CD4-positive, alpha-beta T cell (primary cell): ENCODE measurements at regions not wholly inside any gene's neighbourhood (a gene's known extent, or its start where the extent isn't known, plus 50 kb on each side); places are given as distances from the start of the nearest gene placed in this dataset.

ENCODE experiments used
- ATAC-seq: fragments of 200-7000 bp; cut with Tn5 transposase; one replicate; pipeline ENCODE4 v1.10.0; 2022; ENCODE audit warnings: mild to moderate bottlenecking; ENCODE audit not compliant: poor library complexity
- CTCF ChIA-PET: fragments of 350-600 bp; sonication (Branson Sonifier 250); formaldehyde crosslinking; loops from one replicate; lab custom pipeline; 2021; ENCODE audit warnings: antibody characterized with exemption, inconsistent platforms; lab: Charles Lee
- POLR2A ChIA-PET: fragments of 350-600 bp; sonication (Branson Sonifier 250); formaldehyde crosslinking; loops from one replicate; lab custom pipeline; 2021; ENCODE audit warnings: antibody characterized with exemption, inconsistent platforms; lab: Charles Lee
- DNase-seq, 14 experiments: peaks; one replicate each; pipeline ENCODE4 v3.0.0-alpha.2; 2013 to 2020; ENCODE audit warnings: mixed read lengths in 2 of 14
- H3K27ac ChIP-seq, 2 donors: one replicate each; pipeline versions ENCODE4 v1.5.1 to v1.7.0; 2013; ENCODE audit warnings: low read length in 2 of 2, low read depth in 1 of 2, mild to moderate bottlenecking in 1 of 2
- H3K27me3 ChIP-seq, 2 experiments: 1 replicate in 1 of 2; 2 replicates in 1 of 2; pipeline versions ENCODE4 v1.6.1 to v1.7.0; 2013; ENCODE audit warnings: low read length in 2 of 2, control low read depth in 1 of 2, mild to moderate bottlenecking in 1 of 2, moderate library complexity in 1 of 2; ENCODE audit not compliant: insufficient read depth in 2 of 2, control insufficient read depth in 1 of 2
- H3K36me3 ChIP-seq: one replicate; pipeline ENCODE4 v1.6.1; 2013; ENCODE audit warnings: low read length, control low read depth; ENCODE audit not compliant: insufficient read depth
- H3K4me1 ChIP-seq: one replicate; pipeline ENCODE4 v1.6.1; 2013; ENCODE audit warnings: low read length, control low read depth; ENCODE audit not compliant: insufficient read depth
- H3K4me3 ChIP-seq: one replicate; pipeline ENCODE4 v1.5.1; 2013; ENCODE audit warnings: mild to moderate bottlenecking, low read length, moderate library complexity
- H3K9me3 ChIP-seq, 2 experiments: 1 replicate in 1 of 2; 2 replicates in 1 of 2; pipeline versions ENCODE4 v1.6.1 to v1.7.0; 2013; ENCODE audit warnings: low read length in 2 of 2, mild to moderate bottlenecking in 2 of 2, control low read depth in 1 of 2, moderate library complexity in 1 of 2; ENCODE audit not compliant: control insufficient read depth in 1 of 2, insufficient read depth in 1 of 2
- H3K27ac Mint-ChIP-seq: one replicate; pipeline ENCODE4 v1.8.0; 2020; ENCODE audit warnings: mixed read lengths
- H3K27me3 Mint-ChIP-seq: one replicate; pipeline ENCODE4 v1.8.0; 2021; ENCODE audit warnings: mixed read lengths
- H3K36me3 Mint-ChIP-seq: one replicate; pipeline ENCODE4 v1.8.0; 2021; ENCODE audit warnings: low read depth, mixed read lengths
- H3K4me1 Mint-ChIP-seq: one replicate; pipeline ENCODE4 v1.8.0; 2021; ENCODE audit warnings: low read depth, mixed read lengths
- H3K4me3 Mint-ChIP-seq: one replicate; pipeline ENCODE4 v1.8.0; 2020; ENCODE audit warnings: mild to moderate bottlenecking, mixed read lengths
- H3K9me3 Mint-ChIP-seq: one replicate; pipeline ENCODE4 v1.8.0; 2020; ENCODE audit warnings: mixed read lengths
- intact Hi-C, 2 experiments: fragments of 100-400 bp; cut with DNase I in 1 of 2; cut with micrococcal nuclease in 1 of 2; formaldehyde crosslinking; loops; one replicate each; pipeline versions ENCODE4 v1.15.1 to v1.9.0; 2023 to 2025; cut with DNase I, micrococcal nuclease
- TF ChIP-seq, protein P1 (sequence below): fragments of 200-600 bp; IDR thresholded peaks from one replicate; pipeline ENCODE4 v1.8.0; 2022; ENCODE audit warnings: antibody characterized with exemption, mild to moderate bottlenecking

- peaks cover 0 to 3% of the 10 kb centered on the region in 2 experiments for H3K9me3 ChIP-seq
- Mint-ChIP-seq H3K36me3 (no peaks in the 10 kb centered on the region), H3K4me1 (peaks cover 41% of the 10 kb centered on the region), H3K27ac (no peak overlapping the region), H3K9me3 (peaks cover 2% of the 10 kb centered on the region), H3K4me3 (no peak overlapping the region), H3K27me3 (no peaks in the 10 kb centered on the region)
- ChIA-PET POLR2A (interaction anchor here (0.9 kb wide), 1 partner anchor 8 kb away, joined by 3 read pairs; no protein-coding TSS in a partner anchor), CTCF (no interaction called here)
- intact Hi-C loops = loop anchor here (5.0 to 10.0 kb wide), 2 partner anchors 285 to 288 kb away; partner anchors contain the start of gene EGR2 (in 2 of the 2)
- ATAC-seq (no peak), DNase-seq (no peak)
- TF ChIP-seq, protein P1, sequence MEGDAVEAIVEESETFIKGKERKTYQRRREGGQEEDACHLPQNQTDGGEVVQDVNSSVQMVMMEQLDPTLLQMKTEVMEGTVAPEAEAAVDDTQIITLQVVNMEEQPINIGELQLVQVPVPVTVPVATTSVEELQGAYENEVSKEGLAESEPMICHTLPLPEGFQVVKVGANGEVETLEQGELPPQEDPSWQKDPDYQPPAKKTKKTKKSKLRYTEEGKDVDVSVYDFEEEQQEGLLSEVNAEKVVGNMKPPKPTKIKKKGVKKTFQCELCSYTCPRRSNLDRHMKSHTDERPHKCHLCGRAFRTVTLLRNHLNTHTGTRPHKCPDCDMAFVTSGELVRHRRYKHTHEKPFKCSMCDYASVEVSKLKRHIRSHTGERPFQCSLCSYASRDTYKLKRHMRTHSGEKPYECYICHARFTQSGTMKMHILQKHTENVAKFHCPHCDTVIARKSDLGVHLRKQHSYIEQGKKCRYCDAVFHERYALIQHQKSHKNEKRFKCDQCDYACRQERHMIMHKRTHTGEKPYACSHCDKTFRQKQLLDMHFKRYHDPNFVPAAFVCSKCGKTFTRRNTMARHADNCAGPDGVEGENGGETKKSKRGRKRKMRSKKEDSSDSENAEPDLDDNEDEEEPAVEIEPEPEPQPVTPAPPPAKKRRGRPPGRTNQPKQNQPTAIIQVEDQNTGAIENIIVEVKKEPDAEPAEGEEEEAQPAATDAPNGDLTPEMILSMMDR = no peak
- H3K27me3 ChIP-seq = no peaks in the 10 kb centered on the region
- no peaks in the 10 kb centered on the region for H3K36me3 ChIP-seq
- no peak overlapping the region for H3K4me3 ChIP-seq
- H3K27ac ChIP-seq = no peak overlapping the region
- peaks cover 34% of the 10 kb centered on the region for H3K4me1 ChIP-seq
These were observed 155.2 kb downstream of the ZNF365 start for GRCh38 chr10:62529396-62529795.

- no peaks in the 10 kb centered on the region for H3K27me3 ChIP-seq
- ChIA-PET CTCF (no interaction called here), POLR2A (no interaction called here)
- no peak overlapping the region for H3K27ac Mint-ChIP-seq
- intact Hi-C loops = no loop called here
- H3K27me3 Mint-ChIP-seq = no peaks in the 10 kb centered on the region
- H3K4me3 ChIP-seq = no peak overlapping the region
- H3K4me3 Mint-ChIP-seq = no peak overlapping the region
- peaks cover 9% of the 10 kb centered on the region for H3K4me1 ChIP-seq
- H3K4me1 Mint-ChIP-seq = peaks cover 10% of the 10 kb centered on the region
- no peak for DNase-seq
- TF ChIP-seq, protein P1 = no peak
- H3K9me3 Mint-ChIP-seq = no peaks in the 10 kb centered on the region
- no peak overlapping the region for H3K27ac ChIP-seq
- no peaks in the 10 kb centered on the region for H3K36me3 ChIP-seq
- no peak for ATAC-seq
- H3K9me3 ChIP-seq = no peaks in the 10 kb centered on the region
- no peaks in the 10 kb centered on the region for H3K36me3 Mint-ChIP-seq
These were observed 159.9 kb downstream of the ZNF365 start for GRCh38 chr10:62534031-62534430.

GRCh38 chr10:62538606-62539005, 164.4 kb downstream of the ZNF365 start:
- ChIA-PET CTCF (no interaction called here), POLR2A (no interaction called here)
- no peaks in the 10 kb centered on the region for H3K4me1 Mint-ChIP-seq
- no peak overlapping the region for H3K27ac ChIP-seq
- no peak overlapping the region for H3K4me3 ChIP-seq
- H3K27me3 Mint-ChIP-seq = no peaks in the 10 kb centered on the region
- DNase-seq = no peak
- no peaks in the 10 kb centered on the region for H3K9me3 ChIP-seq
- no peaks in the 10 kb centered on the region for H3K36me3 Mint-ChIP-seq
- no peak overlapping the region for H3K27ac Mint-ChIP-seq
- TF ChIP-seq, protein P1 = no peak
- intact Hi-C loops = no loop called here
- H3K4me3 Mint-ChIP-seq = no peak overlapping the region
- no peaks in the 10 kb centered on the region for H3K36me3 ChIP-seq
- H3K4me1 ChIP-seq = no peaks in the 10 kb centered on the region
- H3K9me3 Mint-ChIP-seq = peaks cover 2% of the 10 kb centered on the region
- ATAC-seq = no peak
- H3K27me3 ChIP-seq = no peaks in the 10 kb centered on the region
